ENCODE measurements at regions not wholly inside any gene's neighbourhood (a gene's known extent, or its start where the extent isn't known, plus 50 kb on each side); places are given as distances from the start of the nearest gene placed in this dataset.

GRCh38 chr6:88458662-88459061, 292.5 kb upstream of the CNR1 start:
- TF ChIP-seq, protein P1, sequence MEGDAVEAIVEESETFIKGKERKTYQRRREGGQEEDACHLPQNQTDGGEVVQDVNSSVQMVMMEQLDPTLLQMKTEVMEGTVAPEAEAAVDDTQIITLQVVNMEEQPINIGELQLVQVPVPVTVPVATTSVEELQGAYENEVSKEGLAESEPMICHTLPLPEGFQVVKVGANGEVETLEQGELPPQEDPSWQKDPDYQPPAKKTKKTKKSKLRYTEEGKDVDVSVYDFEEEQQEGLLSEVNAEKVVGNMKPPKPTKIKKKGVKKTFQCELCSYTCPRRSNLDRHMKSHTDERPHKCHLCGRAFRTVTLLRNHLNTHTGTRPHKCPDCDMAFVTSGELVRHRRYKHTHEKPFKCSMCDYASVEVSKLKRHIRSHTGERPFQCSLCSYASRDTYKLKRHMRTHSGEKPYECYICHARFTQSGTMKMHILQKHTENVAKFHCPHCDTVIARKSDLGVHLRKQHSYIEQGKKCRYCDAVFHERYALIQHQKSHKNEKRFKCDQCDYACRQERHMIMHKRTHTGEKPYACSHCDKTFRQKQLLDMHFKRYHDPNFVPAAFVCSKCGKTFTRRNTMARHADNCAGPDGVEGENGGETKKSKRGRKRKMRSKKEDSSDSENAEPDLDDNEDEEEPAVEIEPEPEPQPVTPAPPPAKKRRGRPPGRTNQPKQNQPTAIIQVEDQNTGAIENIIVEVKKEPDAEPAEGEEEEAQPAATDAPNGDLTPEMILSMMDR (conservative IDR thresholded peaks at IDR 0.05; ENCODE audit: low read length): no peak
- no peak for DNase-seq (ENCODE audit: low read depth)
- no peak overlapping the region for H3K4me3 ChIP-seq (ENCODE audit: low read length)

- H3K4me3 ChIP-seq (ENCODE audit: low read length): no peak overlapping the region
- TF ChIP-seq, protein P1 (conservative IDR thresholded peaks at IDR 0.05; ENCODE audit: low read length): no peak
- no peak for DNase-seq (ENCODE audit: low read depth)
These were observed 290.2 kb upstream of the CNR1 start for GRCh38 chr6:88456221-88456859.

- TF ChIP-seq, protein P1 (conservative IDR thresholded peaks at IDR 0.05; ENCODE audit: low read length): no peak
- H3K4me3 ChIP-seq (ENCODE audit: low read length): no peak overlapping the region
- no peak for DNase-seq (ENCODE audit: low read depth)
These were observed 289.2 kb upstream of the CNR1 start for GRCh38 chr6:88455317-88455716.

- DNase-seq (ENCODE audit: low read depth): no peak
- H3K4me3 ChIP-seq (ENCODE audit: low read length): no peak overlapping the region
- TF ChIP-seq, protein P1 (conservative IDR thresholded peaks at IDR 0.05; ENCODE audit: low read length): no peak
These were observed 288.5 kb upstream of the CNR1 start for GRCh38 chr6:88454658-88455057.

DNA sequence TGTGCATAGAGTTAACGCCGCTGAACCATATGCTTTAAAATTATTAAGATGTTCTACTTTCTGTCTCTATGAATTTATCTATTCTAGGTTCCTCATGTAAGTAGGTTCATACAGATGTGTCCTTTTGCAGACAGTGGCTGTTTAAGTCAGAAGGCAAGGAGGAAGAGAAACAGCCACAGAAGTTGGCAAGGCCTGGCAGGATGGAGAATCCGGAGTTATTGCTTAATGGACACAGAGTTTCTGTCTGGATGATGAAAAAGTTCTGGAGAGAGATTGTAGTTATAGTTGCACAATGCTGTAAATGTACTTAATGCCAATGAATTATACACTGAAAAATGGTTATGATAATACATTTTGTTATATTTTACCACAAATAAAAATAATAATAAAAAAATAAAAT, 283.6 kb upstream of the CNR1 start:
- TF ChIP-seq, protein P1 (conservative IDR thresholded peaks at IDR 0.05; ENCODE audit: low read length): no peak
- no peak overlapping the region for H3K4me3 ChIP-seq (ENCODE audit: low read length)
- no peak for DNase-seq (ENCODE audit: low read depth)

DNA sequence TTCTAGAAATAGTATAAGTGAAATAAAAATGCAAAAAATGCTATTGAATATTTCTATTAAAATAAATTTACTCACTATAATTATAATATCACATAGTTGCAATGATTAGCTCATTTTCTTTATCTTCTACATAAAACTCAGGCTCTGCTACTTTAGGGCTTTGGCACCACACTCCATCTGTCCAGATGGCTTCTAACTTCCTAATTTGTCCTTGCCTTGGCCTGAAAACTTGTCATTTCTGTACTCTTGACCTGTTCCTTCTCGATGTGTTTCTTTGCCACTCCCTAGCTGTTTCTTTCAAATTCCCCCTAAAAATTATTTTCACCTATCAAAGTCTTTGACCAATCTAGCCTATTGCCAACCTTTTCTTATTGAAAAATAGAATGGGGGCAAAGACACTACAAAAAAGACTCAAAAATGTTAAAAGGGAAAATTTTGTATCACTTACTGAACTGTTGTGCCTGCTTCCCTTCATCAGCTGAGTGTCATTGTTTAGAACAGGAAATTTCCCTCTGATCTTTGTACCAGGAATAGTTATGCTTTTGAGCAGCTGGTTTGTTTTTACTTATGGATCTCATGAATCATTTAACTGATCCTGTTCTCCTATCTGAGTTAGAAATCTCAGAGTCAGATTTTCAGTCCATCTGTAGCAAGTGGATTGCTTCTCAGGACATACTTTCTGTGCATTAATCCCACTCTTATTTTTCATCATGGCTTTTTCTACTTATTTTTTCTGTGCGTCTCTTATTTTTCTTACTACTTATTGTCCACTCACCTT, 279.2 kb upstream of the CNR1 start:
- no peak for DNase-seq (ENCODE audit: low read depth)

More for the DNA sequence above, 279.2 kb upstream of the CNR1 start:
- TF ChIP-seq, protein P1 (conservative IDR thresholded peaks at IDR 0.05; ENCODE audit: low read length): no peak
- no peak overlapping the region for H3K4me3 ChIP-seq (ENCODE audit: low read length)

All from AG10803 (cell line).